K562 (cell line): ENCODE measurements at regions not wholly inside any gene's neighbourhood (a gene's known extent, or its start where the extent isn't known, plus 50 kb on each side); places are given as distances from the start of the nearest gene placed in this dataset.

Experiments
- ATAC-seq: fragments of 200-7000 bp; cut with Tn5 transposase; 3 replicates; pipeline ENCODE4 v1.9.1; 2020; ENCODE audit warnings: moderate library complexity
- BruUV-seq: library from RNA; stranded (reverse); fragments of 400-500 nt; replicated peaks from 2 replicates; lab custom pipeline; 2021; lab: Mats Ljungman, UMichigan
- CTCF ChIA-PET: fragments of 300-600 bp; formaldehyde crosslinking; extraction: SDS; loops from one replicate; lab custom pipeline; 2021; ENCODE audit warnings: low intra/inter-chr PET ratio; lab: Yijun Ruan, JAX
- POLR2A ChIA-PET: fragments of 300-600, 350-650 bp; sonication (Branson Sonifier 250); formaldehyde crosslinking; extraction: SDS; loops from one replicate; lab custom pipeline; 2021; ENCODE audit warnings: antibody characterized with exemption, inconsistent platforms; lab: Yijun Ruan, JAX
- DNase-seq, 4 experiments: peaks; one replicate each; pipeline versions ENCODE4 v3.0.0 to v3.0.0-alpha.2; 2011 to 2018; ENCODE audit warnings: low spot score in 3 of 4, mixed read lengths in 3 of 4; ENCODE audit errors: extremely low read depth in 1 of 4
- FAIRE-seq: peaks from 2 replicates; lab custom pipeline; 2011; peaks lifted over from hg19 to GRCh38; lab: Jason Lieb, UNC
- H2AFZ ChIP-seq: 2 replicates; pipeline ENCODE4 v1.6.0; 2011; ENCODE audit warnings: low read depth, low read length, control low read depth, inconsistent platforms
- H3K27ac ChIP-seq: fragments of 200-600 bp; 3 replicates; pipeline ENCODE4 v1.8.0; 2011; ENCODE audit warnings: low read depth, mild to moderate bottlenecking, control low read depth, inconsistent platforms, low read length, moderate library complexity, mixed read lengths; ENCODE audit errors: extremely low read depth
- H3K27me3 ChIP-seq, 2 experiments: fragments of 300-600 bp in 1 of 2; 2 replicates in 1 of 2; 3 replicates in 1 of 2; pipeline versions ENCODE4 v1.6.0 to v1.8.0; 2011; ENCODE audit warnings: inconsistent platforms in 2 of 2, low read length in 2 of 2, mild to moderate bottlenecking in 1 of 2, mixed read lengths in 1 of 2, moderate library complexity in 1 of 2; ENCODE audit not compliant: control insufficient read depth in 2 of 2, insufficient read depth in 2 of 2
- H3K36me3 ChIP-seq: fragments of 300-600 bp; 3 replicates; pipeline ENCODE4 v1.8.0; 2011; ENCODE audit warnings: mild to moderate bottlenecking, low read length, inconsistent platforms; ENCODE audit not compliant: control insufficient read depth, insufficient read depth
- H3K4me1 ChIP-seq, 2 experiments: fragments of 200-600 bp in 1 of 2; replicated peaks in 1 of 2; 2 replicates in 1 of 2; 3 replicates in 1 of 2; pipeline versions ENCODE4 v1.5.1 to v1.8.0; 2011; ENCODE audit warnings: inconsistent platforms in 2 of 2, low read length in 2 of 2, mild to moderate bottlenecking in 1 of 2, mixed read lengths in 1 of 2, moderate library complexity in 1 of 2; ENCODE audit not compliant: control insufficient read depth in 2 of 2, insufficient read depth in 2 of 2
- H3K4me2 ChIP-seq: 2 replicates; pipeline ENCODE4 v1.6.1; 2011; ENCODE audit warnings: low read length, control low read depth, inconsistent platforms, mixed read lengths; ENCODE audit not compliant: insufficient read depth
- H3K4me3 ChIP-seq: fragments of 200-600 bp; sonication (generic), shearing (Covaris generic); 2 replicates; pipeline ENCODE4 v1.5.1; 2016; ENCODE audit warnings: control low read depth, inconsistent platforms
- H3K79me2 ChIP-seq: fragments of 200-600 bp; 3 replicates; pipeline ENCODE4 v1.8.0; 2011; ENCODE audit warnings: low read length, inconsistent platforms; ENCODE audit not compliant: control insufficient read depth, insufficient read depth
- H3K9ac ChIP-seq, 2 experiments: 2 replicates each; pipeline versions ENCODE4 v1.6.0 to v1.6.1; 2011; ENCODE audit warnings: low read depth in 2 of 2, low read length in 2 of 2, control low read depth in 1 of 2, inconsistent platforms in 1 of 2, mild to moderate bottlenecking in 1 of 2, mixed read lengths in 1 of 2; ENCODE audit not compliant: insufficient read depth in 1 of 2
- H3K9me1 ChIP-seq: one replicate; pipeline ENCODE4 v1.6.0; 2011; ENCODE audit warnings: inconsistent platforms, mild to moderate bottlenecking, low read length, moderate library complexity; ENCODE audit not compliant: control insufficient read depth, insufficient read depth
- H3K9me3 ChIP-seq: replicated peaks from 2 replicates; pipeline ENCODE4 v1.5.1; 2011; ENCODE audit warnings: low read depth, low read length, inconsistent platforms; ENCODE audit not compliant: control insufficient read depth, insufficient read depth
- H4K20me1 ChIP-seq: replicated peaks from 2 replicates; pipeline ENCODE4 v1.6.1; 2011; ENCODE audit warnings: low read length, inconsistent platforms, mixed read lengths; ENCODE audit not compliant: control insufficient read depth, insufficient read depth
- ESRRB ChIP-seq: fragments of 250-450 bp; sonication (Bioruptor Pico); IDR thresholded peaks from 2 replicates; pipeline ENCODE4 v1.5.0; 2020; ENCODE audit warnings: mild to moderate bottlenecking, moderate library complexity, borderline replicate concordance
- FOXJ2 ChIP-seq: fragments of 200-800 bp; sonication (Bioruptor generic); IDR thresholded peaks from 2 replicates; pipeline ENCODE4 v1.6.1; 2016; ENCODE audit warnings: missing genetic modification characterization, missing compliant biosample characterization
- HLTF ChIP-seq: fragments of 450-650 bp; IDR thresholded peaks from 2 replicates; pipeline ENCODE4 v1.6.1; 2016
- HOXB6 ChIP-seq: fragments of 250-450 bp; sonication (Bioruptor Pico); IDR thresholded peaks from 2 replicates; pipeline ENCODE4 v1.5.1; 2022; ENCODE audit warnings: mild to moderate bottlenecking, borderline replicate concordance
- KHSRP ChIP-seq: fragments of 450-650 bp; IDR thresholded peaks from 2 replicates; pipeline ENCODE4 v1.6.1; 2017
- KLF10 ChIP-seq: fragments of 250-450 bp; sonication (Bioruptor Pico); IDR thresholded peaks from 2 replicates; pipeline ENCODE4 v1.6.1; 2021; ENCODE audit warnings: matching md5 sums
- RBFOX2 ChIP-seq: fragments of 200-400 bp; formaldehyde crosslinking; IDR thresholded peaks from 2 replicates; pipeline ENCODE4 v1.6.1; 2017; ENCODE audit warnings: low read depth, mild to moderate bottlenecking, low read length, moderate library complexity
- UBTF ChIP-seq, 2 experiments: IDR thresholded peaks; 2 replicates each; pipeline ENCODE4 v1.6.1; 2012; ENCODE audit warnings: improper control_type of control experiment in 2 of 2, low read depth in 2 of 2, low read length in 2 of 2, borderline replicate concordance in 1 of 2
- ZNF121 ChIP-seq: sonication (generic); formaldehyde crosslinking; conservative IDR thresholded peaks from 2 replicates; pipeline ENCODE4 v1.8.0; 2022; ENCODE audit warnings: missing genetic modification reagents
- ZNF124 ChIP-seq: sonication (generic); formaldehyde crosslinking; IDR thresholded peaks from 2 replicates; pipeline ENCODE4 v1.8.1; 2022; ENCODE audit warnings: missing genetic modification reagents
- ZNF175 ChIP-seq: fragments of 200-800 bp; sonication (Bioruptor generic); IDR thresholded peaks from 2 replicates; pipeline ENCODE4 v1.6.1; 2016; ENCODE audit warnings: low read depth, mild to moderate bottlenecking, missing genetic modification characterization, missing compliant biosample characterization
- ZNF740 ChIP-seq, 3 experiments: fragments of 200-800 bp in 1 of 3; sonication (Bioruptor generic) in 1 of 3; sonication (generic) in 1 of 3; formaldehyde crosslinking in 1 of 3; IDR thresholded peaks; 2 replicates each; pipeline versions ENCODE4 v1.6.1 to v1.8.0; 2016 to 2022; ENCODE audit warnings: mild to moderate bottlenecking in 2 of 3, missing compliant biosample characterization in 2 of 3, missing genetic modification characterization in 2 of 3, missing genetic modification reagents in 1 of 3
- WGBS: fragments of 100-300 bp; shearing (Covaris generic); methylation state at CpG from one replicate; pipeline ENCODE4 v1.1.6; 2016; ENCODE audit warnings: low coverage, mixed read lengths; ENCODE audit not compliant: insufficient coverage; ENCODE audit errors: missing lambda C conversion rate; 5-methylcytosine and 5-hydroxymethylcytosine counted together
- in situ Hi-C: fragments of 300-500 bp; cut with MboI; formaldehyde crosslinking; loops from 4 replicates; pipeline ENCODE4 v1.15.0; 2018; ENCODE audit warnings: inconsistent platforms, mixed read lengths
- intact Hi-C: fragments of 100-400 bp; cut with micrococcal nuclease; formaldehyde crosslinking; loops from 2 replicates; pipeline ENCODE4 v1.14.2; 2022

GRCh38 chr1:72620453-72620852 lies 338.1 kb upstream of the NEGR1 start:
- POLR2A ChIA-PET: no interaction called here
- no peak for FAIRE-seq
- intact Hi-C loops: no loop called here

More at GRCh38 chr1:72620453-72620852, 338.1 kb upstream of the NEGR1 start:
- no peaks in the 10 kb centered on the region for H3K27me3 ChIP-seq
- H3K4me1 ChIP-seq: no peaks in the 10 kb centered on the region
- H3K4me3 ChIP-seq: no peak overlapping the region
- H4K20me1 ChIP-seq: no peaks in the 10 kb centered on the region
- H3K79me2 ChIP-seq: no peaks in the 10 kb centered on the region
- 0% methylated on average over 2 of the region's 2 CpGs for WGBS
- in situ Hi-C loops: no loop called here
- H3K9ac ChIP-seq: no peak overlapping the region
- H2AFZ ChIP-seq: no peak overlapping the region
- TF ChIP-seq UBTF (IDR thresholded peaks at IDR 0.05; ENCODE audit: borderline replicate concordance in 1 of 2, low read depth in 2 of 2, low read length in 2 of 2): no peak
- TF ChIP-seq ZNF175 (CRISPR knock-in tag): no peak
- no peak for TF ChIP-seq HLTF
- no peak for TF ChIP-seq FOXJ2
- TF ChIP-seq ZNF124 (CRISPR knock-in tag): no peak
- no peak for TF ChIP-seq RBFOX2
- no peak for TF ChIP-seq ESRRB
- no peak for TF ChIP-seq ZNF121 (CRISPR knock-in tag)
- no peak for TF ChIP-seq ZNF740 (CRISPR knock-in tag; IDR thresholded peaks at IDR 0.05)
- TF ChIP-seq ZNF740 (tag; IDR thresholded peaks at IDR 0.05): no peak
- TF ChIP-seq KHSRP: no peak
- TF ChIP-seq KLF10 (CRISPR knock-in tag): no peak
- TF ChIP-seq HOXB6 (CRISPR knock-in tag): no peak
- TF ChIP-seq, all 486 proteins: peak for 0
- CTCF ChIA-PET: no interaction called here
- ATAC-seq (no peak), DNase-seq (no peak)
- BruUV-seq: no TSS peak
- no peaks in the 10 kb centered on the region for H3K9me1 ChIP-seq
- no peak overlapping the region for H3K4me2 ChIP-seq
- no peaks in the 10 kb centered on the region for H3K9me3 ChIP-seq
- no peak overlapping the region for H3K27ac ChIP-seq
- H3K36me3 ChIP-seq: no peaks in the 10 kb centered on the region
